ENCODE measurements at regions not wholly inside any gene's neighbourhood (a gene's known extent, or its start where the extent isn't known, plus 50 kb on each side); places are given as distances from the start of the nearest gene placed in this dataset.

DNA sequence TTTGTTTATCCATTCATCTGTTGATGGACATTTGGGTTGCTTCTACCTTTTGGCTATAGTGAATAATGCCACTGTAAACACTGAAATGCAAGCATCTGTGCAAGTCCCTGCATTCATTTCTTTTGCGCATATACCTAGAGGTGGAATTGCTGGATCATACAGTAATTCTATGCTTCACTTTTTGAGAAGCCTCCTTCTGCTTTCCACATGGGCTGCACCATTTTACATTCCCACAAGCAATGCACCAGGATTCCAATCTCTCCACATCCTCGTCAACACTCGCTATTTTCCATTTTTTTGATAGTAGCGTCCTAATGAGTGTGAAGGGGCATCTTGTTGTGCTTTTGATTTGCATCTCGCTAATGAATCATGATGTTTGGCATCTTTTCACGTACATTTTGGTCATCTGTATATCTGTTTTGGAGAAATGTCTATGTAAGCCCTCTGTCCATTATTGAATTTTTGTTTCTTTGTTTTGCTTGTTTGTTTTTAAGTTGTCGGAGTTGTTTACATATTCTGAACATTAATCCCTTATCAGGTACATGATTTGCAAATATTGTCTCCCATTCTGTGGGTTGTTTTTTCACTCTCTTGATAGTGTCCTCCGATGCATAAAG is 335.4 kb downstream of the RRAGC start:
- DNase-seq, result no peak
- Histone ChIP-seq H4K8ac (ENCODE audit: low read depth, low read length) (no peak overlapping the region), H2BK120ac (ENCODE audit: low read depth, low read length) (no peak overlapping the region), H3K18ac (ENCODE audit: low read length) (no peak overlapping the region), H3K4me2 (ENCODE audit: low read length) (no peak overlapping the region), H3K4me1 (ENCODE audit: control insufficient read depth, low read depth, low read length) (no peaks in the 10 kb centered on the region), H2AK5ac (ENCODE audit: low read length) (no peak overlapping the region), H4K5ac (ENCODE audit: low read length) (no peak overlapping the region), H3K36me3 (ENCODE audit: control insufficient read depth, insufficient read depth, low read length) (no peaks in the 10 kb centered on the region), H3K79me2 (ENCODE audit: control insufficient read depth, insufficient read depth, low read length) (no peaks in the 10 kb centered on the region), H3K27ac (ENCODE audit: low read depth, low read length) (no peak overlapping the region), H2BK5ac (ENCODE audit: low read length) (no peak overlapping the region), H3K79me1 (ENCODE audit: low read length) (no peaks in the 10 kb centered on the region), H3K9ac (ENCODE audit: low read length) (no peak overlapping the region), H3K23ac (ENCODE audit: low read length) (no peak overlapping the region), H3K56ac (ENCODE audit: low read length) (no peak overlapping the region), H2BK15ac (replicated peaks; ENCODE audit: low read depth) (no peak overlapping the region), H3K4ac (ENCODE audit: low read depth, low read length) (no peak overlapping the region), H3K4me3 (ENCODE audit: low read length) (no peak overlapping the region), H3K27me3 (ENCODE audit: insufficient read depth, low read length, poor library complexity) (no peaks in the 10 kb centered on the region)
- no CpG with 5 or more reads among the region's 8 CpGs for WGBS (ENCODE audit: extremely low coverage, insufficient coverage, low lambda C conversion rate)

DNA sequence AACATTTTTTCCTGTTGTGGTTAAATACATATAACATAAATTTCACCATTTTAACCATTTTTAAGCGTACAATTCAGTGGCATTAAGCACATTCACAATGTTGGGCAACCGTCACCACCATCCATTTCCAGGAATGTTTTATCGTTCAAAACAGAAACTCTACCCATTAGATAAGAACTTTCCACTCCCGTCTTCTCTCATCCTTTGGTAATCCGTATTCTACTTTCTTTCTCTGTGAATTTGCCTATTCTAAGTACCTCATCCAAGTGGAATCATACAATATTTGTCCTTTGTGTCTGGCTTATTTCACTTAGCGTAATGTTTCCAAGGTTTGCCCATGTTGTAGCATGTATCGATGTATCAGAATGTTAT is 336.0 kb downstream of the RRAGC start:
- H3K4ac ChIP-seq (ENCODE audit: low read depth, low read length), result no peak overlapping the region
- H3K27ac ChIP-seq (ENCODE audit: low read depth, low read length), result no peak overlapping the region
- no peak overlapping the region for H3K18ac ChIP-seq (ENCODE audit: low read length)
- no peak overlapping the region for H2BK120ac ChIP-seq (ENCODE audit: low read depth, low read length)
- no peak overlapping the region for H3K9ac ChIP-seq (ENCODE audit: low read length)
- H2BK15ac ChIP-seq (replicated peaks; ENCODE audit: low read depth), result no peak overlapping the region
- H3K56ac ChIP-seq (ENCODE audit: low read length), result no peak overlapping the region
- no peaks in the 10 kb centered on the region for H3K27me3 ChIP-seq (ENCODE audit: insufficient read depth, low read length, poor library complexity)
- no peaks in the 10 kb centered on the region for H3K36me3 ChIP-seq (ENCODE audit: control insufficient read depth, insufficient read depth, low read length)
- no peaks in the 10 kb centered on the region for H3K4me1 ChIP-seq (ENCODE audit: control insufficient read depth, low read depth, low read length)
- no peak overlapping the region for H2AK5ac ChIP-seq (ENCODE audit: low read length)
- no peaks in the 10 kb centered on the region for H3K79me1 ChIP-seq (ENCODE audit: low read length)
- H3K79me2 ChIP-seq (ENCODE audit: control insufficient read depth, insufficient read depth, low read length), result no peaks in the 10 kb centered on the region
- no peak overlapping the region for H4K8ac ChIP-seq (ENCODE audit: low read depth, low read length)
- no peak overlapping the region for H2BK5ac ChIP-seq (ENCODE audit: low read length)
- H3K23ac ChIP-seq (ENCODE audit: low read length), result no peak overlapping the region
- no peak overlapping the region for H4K5ac ChIP-seq (ENCODE audit: low read length)
- WGBS (ENCODE audit: extremely low coverage, insufficient coverage, low lambda C conversion rate), result no CpG with 5 or more reads among the region's 7 CpGs
- no peak overlapping the region for H3K4me2 ChIP-seq (ENCODE audit: low read length)
- no peak for DNase-seq
- H3K4me3 ChIP-seq (ENCODE audit: low read length), result no peak overlapping the region

DNA sequence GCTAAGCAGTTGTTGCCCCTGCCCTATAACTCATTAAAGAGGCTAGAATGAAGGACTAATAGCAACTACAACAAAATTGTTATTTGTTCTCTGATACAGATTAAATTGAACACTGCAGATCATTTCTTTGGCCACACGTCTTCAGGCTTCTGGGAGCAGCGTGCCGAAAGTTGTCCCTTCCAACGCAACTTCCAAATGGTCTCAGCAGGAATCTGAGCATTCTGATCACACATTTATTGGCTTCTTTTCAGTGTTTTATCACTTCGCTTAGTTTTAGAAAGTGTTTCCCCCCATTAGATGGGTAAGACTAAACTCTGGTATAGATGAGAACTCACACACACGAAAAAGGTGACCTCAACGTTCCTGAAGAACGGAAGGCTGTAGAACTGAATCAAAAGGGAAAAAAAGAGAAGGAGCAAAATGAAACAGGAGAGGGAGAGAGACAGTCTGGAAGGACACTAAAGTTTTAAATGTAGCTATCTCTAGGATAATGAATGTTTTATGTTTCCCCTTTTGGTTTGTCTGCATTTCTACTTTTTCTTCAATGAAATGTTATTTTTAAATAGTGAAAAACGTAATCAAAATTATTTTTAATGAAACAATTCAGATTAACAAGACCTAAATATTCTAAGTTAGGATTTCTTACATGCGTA is 336.5 kb downstream of the RRAGC start:
- no peak overlapping the region for H3K56ac ChIP-seq (ENCODE audit: low read length)
- H3K4ac ChIP-seq (ENCODE audit: low read depth, low read length), result no peak overlapping the region
- no peaks in the 10 kb centered on the region for H3K79me2 ChIP-seq (ENCODE audit: control insufficient read depth, insufficient read depth, low read length)
- no peak for DNase-seq
- no peaks in the 10 kb centered on the region for H3K4me1 ChIP-seq (ENCODE audit: control insufficient read depth, low read depth, low read length)
- H3K18ac ChIP-seq (ENCODE audit: low read length), result no peak overlapping the region
- H3K27me3 ChIP-seq (ENCODE audit: insufficient read depth, low read length, poor library complexity), result no peaks in the 10 kb centered on the region
- no CpG with 5 or more reads among the region's 10 CpGs for WGBS (ENCODE audit: extremely low coverage, insufficient coverage, low lambda C conversion rate)
- no peaks in the 10 kb centered on the region for H3K36me3 ChIP-seq (ENCODE audit: control insufficient read depth, insufficient read depth, low read length)
- H4K8ac ChIP-seq (ENCODE audit: low read depth, low read length), result no peak overlapping the region
- no peaks in the 10 kb centered on the region for H3K79me1 ChIP-seq (ENCODE audit: low read length)
- no peak overlapping the region for H2AK5ac ChIP-seq (ENCODE audit: low read length)
- no peak overlapping the region for H3K4me3 ChIP-seq (ENCODE audit: low read length)
- no peak overlapping the region for H3K9ac ChIP-seq (ENCODE audit: low read length)
- H2BK120ac ChIP-seq (ENCODE audit: low read depth, low read length), result no peak overlapping the region
- no peak overlapping the region for H3K27ac ChIP-seq (ENCODE audit: low read depth, low read length)
- no peak overlapping the region for H4K5ac ChIP-seq (ENCODE audit: low read length)
- no peak overlapping the region for H3K4me2 ChIP-seq (ENCODE audit: low read length)
- H2BK5ac ChIP-seq (ENCODE audit: low read length), result no peak overlapping the region
- H3K23ac ChIP-seq (ENCODE audit: low read length), result no peak overlapping the region
- H2BK15ac ChIP-seq (replicated peaks; ENCODE audit: low read depth), result no peak overlapping the region

DNA sequence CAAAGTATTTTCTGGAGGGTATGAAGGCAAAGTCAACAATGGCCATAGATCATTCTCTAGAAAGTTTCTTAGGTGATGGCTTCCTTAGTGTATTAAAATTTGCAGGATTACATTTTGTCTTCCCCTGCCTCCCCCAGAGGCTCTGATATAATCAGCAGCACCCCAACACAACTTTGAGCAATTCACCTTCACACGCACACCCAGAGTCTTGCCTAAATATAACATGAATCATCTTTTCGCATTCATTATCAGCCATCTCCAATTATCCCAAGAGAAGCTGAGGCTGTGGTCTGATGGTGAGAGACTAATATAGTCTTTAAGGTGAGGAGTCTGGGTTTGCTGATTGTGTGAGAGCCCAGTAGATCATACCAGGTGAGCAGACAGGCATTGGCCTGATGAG is 343.0 kb downstream of the RRAGC start:
- peaks cover 2% of the 10 kb centered on the region for H3K4me1 ChIP-seq (ENCODE audit: control insufficient read depth, low read depth, low read length)
- no peak overlapping the region for H2BK120ac ChIP-seq (ENCODE audit: low read depth, low read length)
- H3K4me2 ChIP-seq (ENCODE audit: low read length), result no peak overlapping the region
- no peak overlapping the region for H3K18ac ChIP-seq (ENCODE audit: low read length)
- no peak overlapping the region for H3K56ac ChIP-seq (ENCODE audit: low read length)
- H3K9ac ChIP-seq (ENCODE audit: low read length), result no peak overlapping the region
- H3K4me3 ChIP-seq (ENCODE audit: low read length), result no peak overlapping the region
- H4K5ac ChIP-seq (ENCODE audit: low read length), result no peak overlapping the region
- H3K27me3 ChIP-seq (ENCODE audit: insufficient read depth, low read length, poor library complexity), result no peaks in the 10 kb centered on the region
- no peak for DNase-seq
- H3K36me3 ChIP-seq (ENCODE audit: control insufficient read depth, insufficient read depth, low read length), result no peaks in the 10 kb centered on the region
- no peak overlapping the region for H3K4ac ChIP-seq (ENCODE audit: low read depth, low read length)
- H4K8ac ChIP-seq (ENCODE audit: low read depth, low read length), result no peak overlapping the region
- no CpG with 5 or more reads among the region's 2 CpGs for WGBS (ENCODE audit: extremely low coverage, insufficient coverage, low lambda C conversion rate)
- no peak overlapping the region for H3K27ac ChIP-seq (ENCODE audit: low read depth, low read length)
- H2BK5ac ChIP-seq (ENCODE audit: low read length), result no peak overlapping the region
- no peak overlapping the region for H2BK15ac ChIP-seq (replicated peaks; ENCODE audit: low read depth)
- no peaks in the 10 kb centered on the region for H3K79me2 ChIP-seq (ENCODE audit: control insufficient read depth, insufficient read depth, low read length)
- no peak overlapping the region for H3K23ac ChIP-seq (ENCODE audit: low read length)
- no peaks in the 10 kb centered on the region for H3K79me1 ChIP-seq (ENCODE audit: low read length)
- H2AK5ac ChIP-seq (ENCODE audit: low read length), result no peak overlapping the region

DNA sequence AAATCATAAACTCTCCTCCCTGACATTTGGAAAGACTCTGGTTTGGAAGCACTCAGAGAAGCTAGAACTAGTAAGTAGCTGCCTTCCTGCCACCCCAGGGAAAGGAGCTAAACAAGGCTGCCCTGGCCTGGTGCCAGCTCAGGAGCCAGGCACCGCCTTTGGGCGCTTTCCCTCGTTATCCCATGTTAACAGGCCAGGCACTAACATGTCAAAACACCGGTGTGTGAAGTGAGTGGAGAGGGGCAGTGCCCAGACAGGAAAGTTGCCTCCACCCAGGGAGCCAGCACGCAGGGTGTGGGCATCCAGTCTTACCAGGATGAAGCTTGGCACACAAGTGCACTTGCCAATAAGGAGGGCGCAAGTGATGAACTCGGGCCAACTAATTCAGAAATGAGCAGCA is 346.8 kb downstream of the RRAGC start:
- no peak overlapping the region for H3K9ac ChIP-seq (ENCODE audit: low read length)
- H2BK120ac ChIP-seq (ENCODE audit: low read depth, low read length), result no peak overlapping the region
- no peak overlapping the region for H3K56ac ChIP-seq (ENCODE audit: low read length)
- H4K5ac ChIP-seq (ENCODE audit: low read length), result no peak overlapping the region
- no peak overlapping the region for H3K18ac ChIP-seq (ENCODE audit: low read length)
- no CpG with 5 or more reads among the region's 7 CpGs for WGBS (ENCODE audit: extremely low coverage, insufficient coverage, low lambda C conversion rate)
- no peak overlapping the region for H2BK5ac ChIP-seq (ENCODE audit: low read length)
- no peak overlapping the region for H4K8ac ChIP-seq (ENCODE audit: low read depth, low read length)
- no peak overlapping the region for H2BK15ac ChIP-seq (replicated peaks; ENCODE audit: low read depth)
- H3K36me3 ChIP-seq (ENCODE audit: control insufficient read depth, insufficient read depth, low read length), result no peaks in the 10 kb centered on the region
- H3K4me3 ChIP-seq (ENCODE audit: low read length), result no peak overlapping the region
- H3K4me1 ChIP-seq (ENCODE audit: control insufficient read depth, low read depth, low read length), result peaks cover 8% of the 10 kb centered on the region
- no peaks in the 10 kb centered on the region for H3K79me1 ChIP-seq (ENCODE audit: low read length)
- no peak overlapping the region for H3K27ac ChIP-seq (ENCODE audit: low read depth, low read length)
- H3K4me2 ChIP-seq (ENCODE audit: low read length), result no peak overlapping the region
- H3K27me3 ChIP-seq (ENCODE audit: insufficient read depth, low read length, poor library complexity), result no peaks in the 10 kb centered on the region
- H3K79me2 ChIP-seq (ENCODE audit: control insufficient read depth, insufficient read depth, low read length), result no peaks in the 10 kb centered on the region
- H3K4ac ChIP-seq (ENCODE audit: low read depth, low read length), result no peak overlapping the region
- no peak overlapping the region for H3K23ac ChIP-seq (ENCODE audit: low read length)
- no peak for DNase-seq
- H2AK5ac ChIP-seq (ENCODE audit: low read length), result no peak overlapping the region
